ENCODE measurements at regions not wholly inside any gene's neighbourhood (a gene's known extent, or its start where the extent isn't known, plus 50 kb on each side); places are given as distances from the start of the nearest gene placed in this dataset.

GRCh38 chr7:46356371-46356770 is 435.3 kb upstream of the IGFBP3 start:
- no peak for TF ChIP-seq POLR2A (IDR thresholded peaks at IDR 0.05; ENCODE audit: low read depth, low read length)
- no peak for TF ChIP-seq POLR2AphosphoS5 (IDR thresholded peaks at IDR 0.05; ENCODE audit: low read depth, low read length)
- TF ChIP-seq TAF1 (IDR thresholded peaks at IDR 0.05; ENCODE audit: low read depth, low read length), result no peak
- no peak for TF ChIP-seq POU2F2 (IDR thresholded peaks at IDR 0.05; ENCODE audit: low read depth, low read length)
